ENCODE measurements at regions not wholly inside any gene's neighbourhood (a gene's known extent, or its start where the extent isn't known, plus 50 kb on each side); places are given as distances from the start of the nearest gene placed in this dataset.

GRCh38 chr3:182703233-182703632 is 90.1 kb upstream of the ATP11B start:
- in situ Hi-C loops (cut with MboI; ENCODE audit: low pct_unique_long_range_greater_than_20kb in 2 of 9, low sequenced_read_pairs in 9 of 9, unreplicated experiment in 9 of 9), result loop anchor here in 1 of 9 experiments (25.0 kb wide), 2 partner anchors 134 to 284 kb away; partner anchors contain the start of gene DCUN1D1
- Histone ChIP-seq H3K27ac (no peak overlapping the region), H3K4me3 (no peak overlapping the region), H3K4me1 (replicated peaks in 1 of 2) (no peaks in the 10 kb centered on the region)
- peak in 1 of 8 experiments; percentile 53 for ATAC-seq (replicated peaks in 6 of 8)
- 0 to 100% (median 50%) methylated on average over 1 to 2 of the region's 2 CpGs; no CpG with 5 or more reads in 5 of the 10 experiments for WGBS, 10 experiments

DNA sequence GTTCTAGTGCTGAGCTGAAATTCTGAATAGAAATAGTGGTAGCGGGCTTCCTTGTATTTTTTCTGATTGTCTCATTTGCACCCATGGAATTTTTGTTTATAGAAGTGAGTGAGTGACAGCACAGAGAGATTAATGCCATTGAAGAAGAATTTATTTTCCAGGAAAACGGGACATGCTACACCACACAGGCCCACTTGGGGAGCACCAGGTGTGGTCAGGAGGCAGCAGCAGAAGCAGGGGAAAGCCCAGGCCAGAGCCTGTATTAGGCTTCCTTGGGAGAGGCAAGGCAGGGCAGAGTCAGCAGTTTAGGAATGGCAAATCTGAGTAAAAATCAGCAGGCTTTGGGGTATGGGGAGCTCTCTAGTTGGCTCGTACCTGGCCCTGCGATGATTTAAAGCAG is 88.4 kb upstream of the ATP11B start:
- ATAC-seq (replicated peaks in 6 of 8), result peak in 2 of 8 experiments; percentile 32 to 44
- no peak overlapping the region for H3K27ac ChIP-seq
- in situ Hi-C loops (cut with MboI; ENCODE audit: low pct_unique_long_range_greater_than_20kb in 2 of 9, low sequenced_read_pairs in 9 of 9, unreplicated experiment in 9 of 9), result loop anchor here in 1 of 9 experiments (25.0 kb wide), 2 partner anchors 132 to 282 kb away; partner anchors contain the start of gene DCUN1D1

DNA sequence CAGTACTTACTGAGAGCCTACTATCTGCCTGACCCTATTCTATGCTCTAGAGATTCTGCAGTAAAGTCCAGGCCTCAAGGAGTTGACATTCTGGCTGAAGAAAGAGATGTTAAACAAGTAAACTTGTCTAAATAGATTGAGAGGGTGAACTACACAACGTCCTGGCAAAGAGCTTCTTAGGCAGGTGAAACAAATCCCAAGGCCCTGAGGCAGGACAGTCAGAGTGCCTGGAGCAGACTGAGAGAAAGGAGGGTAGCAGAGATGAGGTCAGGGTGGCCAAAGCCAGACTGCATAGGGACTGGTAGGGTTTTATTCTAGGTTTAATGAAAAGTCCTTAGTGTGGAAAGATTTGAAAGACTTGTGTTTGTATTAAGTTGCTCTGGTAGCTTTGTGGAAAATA is 84.5 kb upstream of the ATP11B start:
- Histone ChIP-seq H3K4me3 (no peak overlapping the region), H3K4me1 (replicated peaks in 1 of 2) (no peaks in the 10 kb centered on the region), H3K27ac (no peak overlapping the region)
- WGBS, 10 experiments, result 0 to 50% (median 0%) methylated on average over 1 of the region's 1 CpG; no CpG with 5 or more reads in 5 of the 10 experiments
- in situ Hi-C loops (cut with MboI; ENCODE audit: low pct_unique_long_range_greater_than_20kb in 2 of 9, low sequenced_read_pairs in 9 of 9, unreplicated experiment in 9 of 9), result loop anchor here in 1 of 9 experiments (25.0 kb wide), 2 partner anchors 128 to 278 kb away; partner anchors contain the start of gene DCUN1D1
- no peak for ATAC-seq (replicated peaks in 6 of 8)

More for the DNA sequence above, 88.4 kb upstream of the ATP11B start:
- no peaks in the 10 kb centered on the region for H3K4me1 ChIP-seq (replicated peaks in 1 of 2)
- 58 to 100% (median 87%) methylated on average over 1 to 3 of the region's 4 CpGs; no CpG with 5 or more reads in 2 of the 10 experiments for WGBS, 10 experiments
- no peak overlapping the region for H3K4me3 ChIP-seq

GRCh38 chr3:182709306-182709705 is 84.0 kb upstream of the ATP11B start:
- Histone ChIP-seq H3K27ac (no peak overlapping the region), H3K4me3 (no peak overlapping the region), H3K4me1 (replicated peaks in 1 of 2) (no peaks in the 10 kb centered on the region)
- 18 to 100% (median 81%) methylated on average over 1 to 6 of the region's 6 CpGs; no CpG with 5 or more reads in 1 of the 10 experiments for WGBS, 10 experiments
- in situ Hi-C loops (cut with MboI; ENCODE audit: low pct_unique_long_range_greater_than_20kb in 2 of 9, low sequenced_read_pairs in 9 of 9, unreplicated experiment in 9 of 9), result loop anchor here in 1 of 9 experiments (25.0 kb wide), 2 partner anchors 128 to 278 kb away; partner anchors contain the start of gene DCUN1D1
- ATAC-seq (replicated peaks in 6 of 8), result no peak

GRCh38 chr3:182710557-182711157 is 82.6 kb upstream of the ATP11B start:
- WGBS, 10 experiments, result 29 to 93% (median 59%) methylated on average over 3 to 7 of the region's 7 CpGs
- in situ Hi-C loops (cut with MboI; ENCODE audit: low pct_unique_long_range_greater_than_20kb in 2 of 9, low sequenced_read_pairs in 9 of 9, unreplicated experiment in 9 of 9), result loop anchor here in 2 of 9 experiments (10.0 to 25.0 kb wide), 3 partner anchors 124 to 277 kb away; partner anchors contain the start of gene DCUN1D1 (in 1 of the 2)
- peak in 3 of 8 experiments; percentile 64 to 71 (median 66) for ATAC-seq (replicated peaks in 6 of 8)
- no peaks in the 10 kb centered on the region for H3K4me1 ChIP-seq (replicated peaks in 1 of 2)
- H3K27ac ChIP-seq, result no peak overlapping the region
- H3K4me3 ChIP-seq, result no peak overlapping the region

- H3K4me1 ChIP-seq (replicated peaks in 1 of 2), result no peaks in the 10 kb centered on the region
- in situ Hi-C loops (cut with MboI; ENCODE audit: low pct_unique_long_range_greater_than_20kb in 2 of 9, low sequenced_read_pairs in 9 of 9, unreplicated experiment in 9 of 9), result loop anchor here in 2 of 9 experiments (10.0 to 25.0 kb wide), 3 partner anchors 124 to 276 kb away; partner anchors contain the start of gene DCUN1D1 (in 1 of the 2)
- no peak overlapping the region for H3K4me3 ChIP-seq
- ATAC-seq (replicated peaks in 6 of 8), result no peak
- no peak overlapping the region for H3K27ac ChIP-seq
- 71 to 100% (median 90%) methylated on average over 1 to 2 of the region's 3 CpGs; no CpG with 5 or more reads in 5 of the 10 experiments for WGBS, 10 experiments
These were observed 82.0 kb upstream of the ATP11B start for GRCh38 chr3:182711261-182711683.

DNA sequence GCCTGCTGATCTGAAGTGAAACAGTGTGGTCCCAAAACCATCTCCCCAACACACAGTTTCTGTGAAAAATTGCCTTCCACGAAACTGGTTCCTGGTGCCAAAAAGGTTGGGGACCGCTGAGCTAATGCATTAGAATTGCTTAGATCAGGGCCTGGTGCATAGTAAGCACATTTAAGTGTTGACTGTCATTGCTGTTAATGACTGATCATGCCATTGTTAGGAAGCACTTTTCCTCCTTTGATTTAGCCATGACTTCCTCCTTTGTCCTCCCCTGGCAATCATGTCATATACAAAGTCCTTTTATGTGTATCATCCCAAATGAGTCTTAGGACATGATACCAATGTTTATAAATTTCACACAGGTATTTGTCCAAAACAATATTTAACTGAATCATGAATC is 81.5 kb upstream of the ATP11B start:
- Histone ChIP-seq H3K27ac (no peak overlapping the region), H3K4me3 (no peak overlapping the region), H3K4me1 (replicated peaks in 1 of 2) (no peaks in the 10 kb centered on the region)
- in situ Hi-C loops (cut with MboI; ENCODE audit: low pct_unique_long_range_greater_than_20kb in 2 of 9, low sequenced_read_pairs in 9 of 9, unreplicated experiment in 9 of 9), result loop anchor here in 2 of 9 experiments (10.0 to 25.0 kb wide), 3 partner anchors 123 to 275 kb away; partner anchors contain the start of gene DCUN1D1 (in 1 of the 2)
- ATAC-seq (replicated peaks in 6 of 8), result no peak
- 0 to 83% (median 53%) methylated on average over 1 to 2 of the region's 2 CpGs; no CpG with 5 or more reads in 4 of the 10 experiments for WGBS, 10 experiments

- 63 to 100% (median 88%) methylated on average over 1 to 3 of the region's 3 CpGs; no CpG with 5 or more reads in 2 of the 10 experiments for WGBS, 10 experiments
- Histone ChIP-seq H3K4me1 (replicated peaks in 1 of 2) (no peaks in the 10 kb centered on the region), H3K4me3 (no peak overlapping the region), H3K27ac (no peak overlapping the region)
- ATAC-seq (replicated peaks in 6 of 8), result no peak
- in situ Hi-C loops (cut with MboI; ENCODE audit: low pct_unique_long_range_greater_than_20kb in 2 of 9, low sequenced_read_pairs in 9 of 9, unreplicated experiment in 9 of 9), result loop anchor here in 2 of 9 experiments (10.0 to 25.0 kb wide), 3 partner anchors 122 to 274 kb away; partner anchors contain the start of gene DCUN1D1 (in 1 of the 2)
These were observed 80.2 kb upstream of the ATP11B start for GRCh38 chr3:182713111-182713510.

GRCh38 chr3:182713743-182714517 is 79.4 kb upstream of the ATP11B start:
- no peak overlapping the region for H3K27ac ChIP-seq
- H3K4me1 ChIP-seq (replicated peaks in 1 of 2), result no peaks in the 10 kb centered on the region
- WGBS, 10 experiments, result 17 to 93% (median 48%) methylated on average over 2 to 4 of the region's 4 CpGs
- ATAC-seq (replicated peaks in 6 of 8), result peak; percentile 61 to 88 (median 82)
- H3K4me3 ChIP-seq, result no peak overlapping the region
- in situ Hi-C loops (cut with MboI; ENCODE audit: low pct_unique_long_range_greater_than_20kb in 2 of 9, low sequenced_read_pairs in 9 of 9, unreplicated experiment in 9 of 9), result loop anchor here in 2 of 9 experiments (10.0 to 25.0 kb wide), 3 partner anchors 121 to 273 kb away; partner anchors contain the start of gene DCUN1D1 (in 1 of the 2)

- no peak for ATAC-seq (replicated peaks in 6 of 8)
- in situ Hi-C loops (cut with MboI; ENCODE audit: low pct_unique_long_range_greater_than_20kb in 2 of 9, low sequenced_read_pairs in 9 of 9, unreplicated experiment in 9 of 9), result loop anchor here in 2 of 9 experiments (10.0 to 25.0 kb wide), 3 partner anchors 120 to 272 kb away; partner anchors contain the start of gene DCUN1D1 (in 1 of the 2)
- WGBS, 10 experiments, result 29 to 100% (median 100%) methylated on average over 1 to 2 of the region's 2 CpGs; no CpG with 5 or more reads in 2 of the 10 experiments
- no peak overlapping the region for H3K27ac ChIP-seq
- no peaks in the 10 kb centered on the region for H3K4me1 ChIP-seq (replicated peaks in 1 of 2)
- no peak overlapping the region for H3K4me3 ChIP-seq
These were observed 78.3 kb upstream of the ATP11B start for GRCh38 chr3:182715006-182715405.

GRCh38 chr3:182716114-182716688 is 77.1 kb upstream of the ATP11B start:
- Histone ChIP-seq H3K4me1 (replicated peaks in 1 of 2) (no peaks in the 10 kb centered on the region), H3K4me3 (no peak overlapping the region), H3K27ac (no peak overlapping the region)
- in situ Hi-C loops (cut with MboI; ENCODE audit: low pct_unique_long_range_greater_than_20kb in 2 of 9, low sequenced_read_pairs in 9 of 9, unreplicated experiment in 9 of 9), result loop anchor here in 2 of 9 experiments (10.0 to 25.0 kb wide), 3 partner anchors 119 to 271 kb away; partner anchors contain the start of gene DCUN1D1 (in 1 of the 2)
- 0 to 71% (median 50%) methylated on average over 1 of the region's 1 CpG; no CpG with 5 or more reads in 6 of the 10 experiments for WGBS, 10 experiments
- ATAC-seq (replicated peaks in 6 of 8), result no peak

DNA sequence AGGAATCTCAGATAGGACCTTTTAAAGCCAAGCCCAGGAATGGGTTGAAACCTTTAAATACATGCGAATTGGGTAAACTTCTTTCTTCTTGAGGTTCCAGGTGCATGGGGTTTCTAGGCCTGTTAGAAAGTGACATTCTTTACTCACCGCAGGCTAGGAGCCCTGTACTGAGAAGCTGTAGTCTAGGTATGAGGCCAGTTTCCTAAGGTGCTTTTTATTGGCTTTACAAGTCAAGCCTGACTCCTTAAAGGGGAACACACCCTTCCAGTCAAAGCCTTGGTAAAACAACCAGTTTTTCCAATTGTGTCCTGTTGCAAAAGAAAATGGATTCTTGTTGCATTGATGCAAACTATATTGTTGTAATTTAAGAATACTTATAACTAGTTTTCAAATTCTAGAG is 76.1 kb upstream of the ATP11B start:
- in situ Hi-C loops (cut with MboI; ENCODE audit: low pct_unique_long_range_greater_than_20kb in 2 of 9, low sequenced_read_pairs in 9 of 9, unreplicated experiment in 9 of 9), result loop anchor here in 2 of 9 experiments (10.0 to 25.0 kb wide), 3 partner anchors 118 to 270 kb away; partner anchors contain the start of gene DCUN1D1 (in 1 of the 2)
- H3K27ac ChIP-seq, result no peak overlapping the region
- no peak overlapping the region for H3K4me3 ChIP-seq
- 60 to 100% (median 93%) methylated on average over 1 to 2 of the region's 2 CpGs; no CpG with 5 or more reads in 2 of the 10 experiments for WGBS, 10 experiments
- ATAC-seq (replicated peaks in 6 of 8), result no peak
- H3K4me1 ChIP-seq (replicated peaks in 1 of 2), result no peaks in the 10 kb centered on the region

All from motor neuron (in vitro differentiated cells).